SU-DHL-6 (cell line): ENCODE measurements at regions not wholly inside any gene's neighbourhood (a gene's known extent, or its start where the extent isn't known, plus 50 kb on each side); places are given as distances from the start of the nearest gene placed in this dataset.

Experiments
- CTCF ChIP-seq: fragments of 200-600 bp; sonication (generic); IDR thresholded peaks from one replicate; pipeline ENCODE4 v1.5.1; 2017; ENCODE audit warnings: antibody characterized with exemption, mild to moderate bottlenecking, low read length, moderate library complexity; ENCODE audit not compliant: insufficient read depth, poor library complexity, severe bottlenecking
- EZH2phosphoT487 ChIP-seq: fragments of 200-600 bp; sonication (generic), shearing (Covaris generic); conservative IDR thresholded peaks from 2 replicates; pipeline ENCODE4 v1.6.1; 2018; ENCODE audit warnings: mild to moderate bottlenecking, antibody characterized with exemption, low read length, moderate library complexity, mixed read lengths

GRCh38 chr1:50305808-50306207 is 117.4 kb downstream of the DMRTA2 start:
- TF ChIP-seq CTCF = no peak
- no peak for TF ChIP-seq EZH2phosphoT487
